Breast epithelium (tissue), 3 donors: ENCODE measurements at regions not wholly inside any gene's neighbourhood (a gene's known extent, or its start where the extent isn't known, plus 50 kb on each side); places are given as distances from the start of the nearest gene placed in this dataset.

ENCODE experiments used
- CTCF ChIP-seq, 3 donors: fragments of 450-650 bp; IDR thresholded peaks; one replicate each; pipeline ENCODE4 v1.5.1; 2016 to 2017; ENCODE audit warnings: antibody characterized with exemption in 3 of 3, mild to moderate bottlenecking in 3 of 3, moderate library complexity in 3 of 3
- POLR2A ChIP-seq: fragments of 450-650 bp; IDR thresholded peaks from one replicate; pipeline ENCODE4 v1.6.1; 2016; ENCODE audit warnings: antibody characterized with exemption, mild to moderate bottlenecking, moderate library complexity
- POLR2AphosphoS5 ChIP-seq, 3 donors: sonication (generic); formaldehyde crosslinking; IDR thresholded peaks; one replicate each; pipeline ENCODE4 v1.6.1; 2017; ENCODE audit warnings: antibody characterized with exemption in 3 of 3

DNA sequence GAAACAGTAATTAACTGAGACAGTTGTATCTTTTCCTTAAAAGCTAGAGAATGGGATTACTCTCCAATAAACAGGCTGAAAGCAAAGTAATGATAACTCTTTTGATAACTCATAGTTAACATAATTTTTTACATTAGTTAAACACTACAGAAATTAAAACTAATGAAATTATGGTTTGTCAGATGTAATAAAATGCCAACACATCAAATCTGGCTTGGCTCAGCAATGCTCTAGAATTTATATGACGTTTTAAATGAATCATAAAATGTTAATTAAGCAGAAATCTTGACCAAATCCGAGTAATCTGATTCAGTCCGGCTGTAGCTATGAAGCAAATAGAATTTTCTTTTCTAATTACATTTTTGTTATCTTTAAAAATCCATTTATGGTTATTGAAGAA, 244.2 kb upstream of the NR3C2 start:
- TF ChIP-seq CTCF (IDR thresholded peaks at IDR 0.05) (no peak), POLR2AphosphoS5 (IDR thresholded peaks at IDR 0.05) (no peak), POLR2A (no peak)
